HEK293T (cell line): ENCODE measurements at regions not wholly inside any gene's neighbourhood (a gene's known extent, or its start where the extent isn't known, plus 50 kb on each side); places are given as distances from the start of the nearest gene placed in this dataset.
"Not testable (repeated sequence)": the region's sequence is repeated elsewhere in the genome, so short reads cannot be mapped to it uniquely, and the experiment has no call there.

Experiments
- BHLHE40 ChIP-seq: fragments of 450-650 bp; IDR thresholded peaks from 2 replicates; pipeline ENCODE4 v1.6.1; 2016; ENCODE audit warnings: mild to moderate bottlenecking, moderate library complexity, borderline replicate concordance
- ELF4 ChIP-seq: fragments of 450-650 bp; IDR thresholded peaks from 2 replicates; pipeline ENCODE4 v1.6.1; 2017; ENCODE audit warnings: antibody characterized with exemption
- FOXM1 ChIP-seq: fragments of 450-650 bp; IDR thresholded peaks from 2 replicates; pipeline ENCODE4 v1.6.1; 2017; ENCODE audit warnings: mild to moderate bottlenecking, borderline replicate concordance
- HDGF ChIP-seq: fragments of 450-650 bp; IDR thresholded peaks from 2 replicates; pipeline ENCODE4 v1.6.1; 2017; ENCODE audit warnings: antibody characterized with exemption, borderline replicate concordance
- SP1 ChIP-seq: fragments of 450-650 bp; IDR thresholded peaks from 2 replicates; pipeline ENCODE4 v1.6.1; 2017
- TARDBP ChIP-seq: fragments of 450-650 bp; IDR thresholded peaks from 2 replicates; pipeline ENCODE4 v1.6.1; 2016

GRCh38 chr1:148422921-148423320 is 60.2 kb downstream of the PPIAL4G start:
- TF ChIP-seq ELF4, TARDBP, HDGF, SP1, BHLHE40, FOXM1: not testable (repeated sequence)
